ENCODE measurements at regions not wholly inside any gene's neighbourhood (a gene's known extent, or its start where the extent isn't known, plus 50 kb on each side); places are given as distances from the start of the nearest gene placed in this dataset.

GRCh38 chr18:72692086-72692485 lies 147.9 kb upstream of the CBLN2 start:
- intact Hi-C loops (cut with DNase I), result no loop called here
- peak; percentile 57 to 76 for ATAC-seq
- Histone ChIP-seq H3K9me3 (no peaks in the 10 kb centered on the region), H3K27me3 (ENCODE audit: low read depth) (no peaks in the 10 kb centered on the region), H3K4me1 (peaks cover 6% of the 10 kb centered on the region), H3K36me3 (no peaks in the 10 kb centered on the region), H3K4me3 (peak overlapping the region; percentile 7), H3K27ac (no peak overlapping the region)
- no peak for DNase-seq
- TF ChIP-seq CTCF (IDR thresholded peaks at IDR 0.05), result no peak

GRCh38 chr18:72687736-72688135 lies 143.6 kb upstream of the CBLN2 start:
- H3K36me3 ChIP-seq, result no peaks in the 10 kb centered on the region
- no peak for TF ChIP-seq CTCF (IDR thresholded peaks at IDR 0.05)
- intact Hi-C loops (cut with DNase I), result no loop called here
- no peaks in the 10 kb centered on the region for H3K27me3 ChIP-seq (ENCODE audit: low read depth)
- H3K9me3 ChIP-seq, result no peaks in the 10 kb centered on the region
- no peak overlapping the region for H3K4me3 ChIP-seq
- DNase-seq, result no peak
- peaks cover 5% of the 10 kb centered on the region for H3K4me1 ChIP-seq
- ATAC-seq, result no peak
- H3K27ac ChIP-seq, result no peak overlapping the region

- DNase-seq, result no peak
- no peaks in the 10 kb centered on the region for H3K4me1 ChIP-seq
These were observed 131.3 kb upstream of the CBLN2 start for GRCh38 chr18:72675394-72675793.

GRCh38 chr18:72674710-72675109 lies 130.6 kb upstream of the CBLN2 start:
- H3K9me3 ChIP-seq, result no peaks in the 10 kb centered on the region
- DNase-seq (no peak), ATAC-seq (no peak)
- intact Hi-C loops (cut with DNase I), result no loop called here
- TF ChIP-seq CTCF (IDR thresholded peaks at IDR 0.05), result no peak
- no peak overlapping the region for H3K4me3 ChIP-seq
- no peaks in the 10 kb centered on the region for H3K4me1 ChIP-seq
- H3K27me3 ChIP-seq (ENCODE audit: low read depth), result no peaks in the 10 kb centered on the region
- no peaks in the 10 kb centered on the region for H3K36me3 ChIP-seq
- no peak overlapping the region for H3K27ac ChIP-seq

More at GRCh38 chr18:72675394-72675793, 131.3 kb upstream of the CBLN2 start:
- no peak overlapping the region for H3K4me3 ChIP-seq
- no peak for ATAC-seq
- no peak overlapping the region for H3K27ac ChIP-seq
- H3K27me3 ChIP-seq (ENCODE audit: low read depth), result no peaks in the 10 kb centered on the region
- no peaks in the 10 kb centered on the region for H3K9me3 ChIP-seq
- no peak for TF ChIP-seq CTCF (IDR thresholded peaks at IDR 0.05)
- intact Hi-C loops (cut with DNase I), result no loop called here
- H3K36me3 ChIP-seq, result no peaks in the 10 kb centered on the region

GRCh38 chr18:72673242-72673641 lies 129.1 kb upstream of the CBLN2 start:
- H3K27me3 ChIP-seq (ENCODE audit: low read depth), result no peaks in the 10 kb centered on the region

More at GRCh38 chr18:72673242-72673641, 129.1 kb upstream of the CBLN2 start:
- H3K4me3 ChIP-seq, result no peak overlapping the region
- DNase-seq (no peak), ATAC-seq (no peak)
- intact Hi-C loops (cut with DNase I), result no loop called here
- no peaks in the 10 kb centered on the region for H3K9me3 ChIP-seq
- no peaks in the 10 kb centered on the region for H3K36me3 ChIP-seq
- no peak overlapping the region for H3K27ac ChIP-seq
- H3K4me1 ChIP-seq, result no peaks in the 10 kb centered on the region
- TF ChIP-seq CTCF (IDR thresholded peaks at IDR 0.05), result no peak
